WI38 (cell line): ENCODE measurements at regions not wholly inside any gene's neighbourhood (a gene's known extent, or its start where the extent isn't known, plus 50 kb on each side); places are given as distances from the start of the nearest gene placed in this dataset.

Source experiments
- H3K4me3 ChIP-seq: 2 replicates; pipeline ENCODE4 v1.5.1; 2011; ENCODE audit warnings: low read depth, mild to moderate bottlenecking, control low read depth, low read length
- CTCF ChIP-seq: IDR thresholded peaks from 2 replicates; pipeline ENCODE4 v1.5.1; 2012; ENCODE audit warnings: low read depth, mild to moderate bottlenecking, control low read depth, low read length

DNA sequence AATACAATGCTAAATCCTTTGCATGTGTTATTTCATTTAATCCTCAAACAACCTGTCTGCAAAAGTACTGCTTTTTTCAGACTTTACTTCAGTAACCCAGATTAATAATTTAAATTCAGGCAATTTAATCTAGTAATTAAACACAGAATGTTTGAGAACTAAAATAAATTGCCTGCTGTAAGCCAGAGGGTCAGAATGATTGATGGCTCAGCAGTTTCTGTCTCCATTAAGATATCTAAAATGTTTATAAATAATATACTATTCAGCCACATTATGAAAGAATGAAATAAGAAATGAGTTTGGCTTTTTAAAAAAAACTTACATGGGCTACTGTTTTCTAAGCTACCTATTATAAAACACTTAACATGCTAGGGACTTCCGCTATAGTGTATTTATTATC, 846.0 kb downstream of the FAM181B start:
- no peak overlapping the region for H3K4me3 ChIP-seq
- no peak for TF ChIP-seq CTCF

DNA sequence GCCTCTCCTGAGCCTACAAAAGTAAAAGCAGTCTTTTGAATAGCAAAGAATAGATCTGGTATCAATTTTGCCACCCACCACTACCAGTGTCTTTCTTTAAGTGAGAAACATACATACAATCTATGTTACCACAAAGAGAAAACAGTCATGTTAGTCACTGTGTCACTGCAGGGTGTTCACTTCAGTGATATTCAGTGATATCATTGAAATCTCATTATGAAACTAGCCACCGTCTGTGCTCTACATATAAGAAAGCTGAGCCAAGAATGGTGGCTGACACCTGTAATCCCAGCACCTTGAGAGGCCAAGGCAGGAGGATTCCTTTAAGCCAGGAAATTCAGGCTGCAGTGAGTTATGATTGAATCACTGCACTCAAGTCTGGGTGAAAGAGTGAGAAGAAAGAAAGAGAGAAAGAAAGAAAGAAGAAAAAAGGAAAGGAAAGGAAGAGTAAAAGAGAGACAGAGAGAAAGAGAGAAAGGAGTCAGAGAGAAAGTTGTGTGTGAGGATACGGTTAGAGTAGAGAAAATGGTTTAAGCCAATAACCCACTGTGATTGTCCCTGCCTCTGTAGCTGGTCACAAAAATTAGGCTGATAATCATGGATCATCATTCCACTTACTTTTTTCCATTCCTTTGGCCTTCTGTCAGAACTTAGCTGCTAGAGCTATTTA, 847.1 kb downstream of the FAM181B start:
- TF ChIP-seq CTCF = no peak
- no peak overlapping the region for H3K4me3 ChIP-seq

- no peak overlapping the region for H3K4me3 ChIP-seq
- no peak for TF ChIP-seq CTCF
Measured at GRCh38 chr11:81874635-81875034, 859.0 kb downstream of the FAM181B start.

DNA sequence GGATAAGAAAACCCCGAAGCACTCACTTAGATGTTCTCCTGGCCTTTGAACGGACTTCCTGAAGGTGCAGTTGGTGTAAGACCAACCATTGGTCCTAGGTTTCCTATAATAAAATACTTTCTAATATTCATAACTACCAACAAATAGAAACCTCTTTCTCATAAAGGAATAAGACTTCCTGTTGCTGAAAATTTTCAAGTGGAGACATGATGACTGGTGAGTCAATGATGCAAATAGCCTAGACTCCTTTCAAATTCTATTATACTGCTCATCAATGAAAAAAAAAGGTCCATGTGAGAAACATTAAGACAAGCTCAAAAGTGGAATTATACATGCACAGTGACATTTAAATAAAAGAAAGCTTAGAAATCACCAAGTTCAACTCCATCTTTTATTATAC, 862.8 kb downstream of the FAM181B start:
- no peak overlapping the region for H3K4me3 ChIP-seq
- TF ChIP-seq CTCF = no peak

DNA sequence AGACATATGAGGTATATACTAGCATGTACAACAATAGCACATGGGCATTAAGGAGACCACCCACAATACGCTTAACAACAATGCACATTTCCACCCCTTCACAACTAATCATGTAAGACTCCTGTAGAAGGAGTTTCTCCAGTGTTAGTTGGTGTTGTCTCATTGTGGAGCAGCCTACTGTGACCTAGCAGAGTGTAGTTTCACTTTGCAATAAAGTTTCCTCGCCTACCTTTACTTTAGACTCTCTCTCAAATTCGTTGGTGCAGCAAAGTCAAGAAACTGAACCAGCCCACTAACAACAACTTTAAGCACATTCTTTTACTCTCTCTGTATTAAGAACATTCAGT, 863.6 kb downstream of the FAM181B start:
- no peak overlapping the region for H3K4me3 ChIP-seq
- no peak for TF ChIP-seq CTCF

DNA sequence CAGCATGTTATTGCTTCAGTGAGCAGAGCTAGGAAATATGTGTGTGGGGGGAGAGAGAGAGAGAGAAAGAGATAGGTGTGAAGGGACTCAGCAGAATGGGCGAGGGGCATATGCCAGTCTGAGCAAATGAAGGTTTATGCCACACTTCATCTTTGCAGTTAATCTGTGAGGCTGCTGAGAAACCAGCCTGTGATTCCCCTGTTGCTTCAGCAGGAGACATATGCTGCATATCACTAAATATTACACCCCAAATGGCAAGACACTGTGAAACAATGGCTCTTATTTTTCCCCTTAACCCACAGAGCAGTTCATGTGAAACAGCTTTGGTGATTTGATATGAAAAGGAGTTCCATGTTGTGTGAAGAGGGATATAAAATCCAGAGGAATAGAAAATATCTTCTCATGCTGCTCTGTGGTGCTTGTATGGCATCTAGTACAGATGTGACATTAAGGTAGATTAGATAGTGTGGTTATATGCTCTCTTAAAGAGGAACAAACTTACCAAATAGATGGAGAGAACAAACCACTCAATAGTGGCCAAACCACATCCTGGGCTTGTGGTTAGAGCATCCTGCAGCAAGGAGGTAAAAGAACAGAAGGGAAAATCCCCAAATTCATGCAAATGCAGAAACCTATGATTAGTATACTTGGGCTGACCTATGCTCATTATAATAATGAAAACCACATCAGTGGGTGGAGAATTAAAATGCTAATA, 864.2 kb downstream of the FAM181B start:
- no peak overlapping the region for H3K4me3 ChIP-seq
- TF ChIP-seq CTCF = no peak

- no peak overlapping the region for H3K4me3 ChIP-seq
- no peak for TF ChIP-seq CTCF
Measured at GRCh38 chr11:81866896-81867295, 866.8 kb downstream of the FAM181B start.
